Putamen (tissue), 1 donor: ENCODE measurements at regions not wholly inside any gene's neighbourhood (a gene's known extent, or its start where the extent isn't known, plus 50 kb on each side); places are given as distances from the start of the nearest gene placed in this dataset.
"Not testable (repeated sequence)": the region's sequence is repeated elsewhere in the genome, so short reads cannot be mapped to it uniquely, and the experiment has no call there.

Experiments used
- DNase-seq: peaks from one replicate; pipeline ENCODE4 v3.0.0-alpha.2; 2016; ENCODE audit warnings: low spot score

DNA sequence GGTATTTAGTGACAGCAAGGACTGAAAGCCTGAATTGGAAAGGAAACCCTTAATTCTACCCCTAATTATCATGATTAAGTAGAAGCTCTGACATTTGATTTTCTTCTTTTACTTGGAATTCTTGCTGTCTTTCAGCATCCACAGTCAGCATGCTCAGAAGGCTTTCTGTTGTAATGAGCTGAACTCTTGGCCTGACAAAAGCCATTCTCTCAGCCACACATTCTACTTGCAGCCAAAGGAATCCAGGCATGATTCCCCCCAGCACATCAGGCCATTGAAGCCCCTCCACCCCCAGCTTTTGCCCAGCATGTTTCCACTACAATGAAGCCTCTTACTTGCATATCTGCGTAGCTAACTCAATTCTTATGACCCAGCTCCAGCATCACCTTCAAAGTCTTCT, 94.3 kb upstream of the FRMD4A start:
- DNase-seq: no peak

DNA sequence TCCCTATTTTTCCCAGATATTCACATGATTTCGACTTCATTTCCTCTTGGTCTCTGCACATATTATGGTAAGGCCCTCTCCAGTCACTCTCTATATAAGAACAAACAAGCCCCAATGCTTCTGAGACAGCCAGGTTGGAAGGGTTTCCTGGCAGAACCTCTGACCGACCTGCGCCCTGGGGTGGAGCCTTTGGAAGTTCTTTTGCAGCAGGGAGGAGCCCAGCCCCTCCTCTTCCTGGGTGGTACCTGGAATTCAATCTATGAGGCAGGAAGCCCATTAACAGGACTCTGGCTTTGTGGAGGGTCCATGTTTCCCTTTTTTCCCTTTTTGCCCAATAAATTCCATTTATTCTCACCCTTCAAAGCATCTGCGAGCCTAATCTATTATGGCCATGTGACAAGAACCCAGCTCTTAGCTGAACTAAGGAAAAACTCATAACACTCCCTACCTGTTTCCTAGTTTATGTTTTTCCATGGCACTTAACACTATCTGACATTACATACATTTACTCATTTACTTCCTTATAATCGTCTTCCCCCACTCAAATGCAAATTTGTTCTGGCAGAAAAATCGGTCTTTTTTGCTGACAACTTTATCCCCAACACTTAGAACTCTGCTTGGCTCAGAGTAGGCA, 92.5 kb upstream of the FRMD4A start:
- DNase-seq: no peak

DNA sequence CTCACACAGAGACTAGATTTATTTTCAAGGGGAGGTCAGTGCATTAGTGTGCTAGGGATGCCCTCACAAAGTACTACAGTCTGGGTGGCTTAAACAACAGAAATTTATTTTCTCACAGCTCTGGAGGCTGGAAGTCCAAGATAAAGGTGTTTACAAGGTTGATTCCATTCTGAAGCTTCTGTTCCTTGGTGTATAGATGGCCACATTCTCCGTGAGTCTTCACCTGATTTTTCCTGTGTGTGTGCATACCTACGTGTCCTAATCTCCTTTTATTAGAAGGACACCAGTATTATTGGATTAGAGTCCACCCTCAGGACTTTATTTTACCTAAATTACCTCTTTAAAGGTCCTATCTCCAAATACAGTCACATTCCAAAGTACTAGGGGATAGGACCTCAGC, 91.7 kb upstream of the FRMD4A start:
- no peak for DNase-seq

DNA sequence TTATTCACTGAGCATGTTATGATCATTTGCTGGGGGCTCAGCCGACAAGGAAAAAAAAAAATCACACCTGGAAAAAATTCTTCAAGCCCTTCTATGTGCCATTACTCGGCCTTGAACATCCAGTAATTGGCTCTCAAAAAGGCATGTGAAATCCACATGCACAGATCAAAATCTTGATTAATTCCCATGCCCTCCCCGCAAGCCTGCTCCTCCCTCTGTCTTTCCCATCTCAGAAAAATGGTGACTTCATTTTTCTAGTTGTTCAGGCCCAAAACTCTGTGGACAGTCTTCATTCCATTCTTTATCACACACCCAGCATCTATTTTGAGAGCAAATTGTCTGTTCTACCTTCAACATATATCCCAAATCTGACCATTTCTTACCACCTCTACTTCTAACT, 91.2 kb upstream of the FRMD4A start:
- no peak for DNase-seq

DNA sequence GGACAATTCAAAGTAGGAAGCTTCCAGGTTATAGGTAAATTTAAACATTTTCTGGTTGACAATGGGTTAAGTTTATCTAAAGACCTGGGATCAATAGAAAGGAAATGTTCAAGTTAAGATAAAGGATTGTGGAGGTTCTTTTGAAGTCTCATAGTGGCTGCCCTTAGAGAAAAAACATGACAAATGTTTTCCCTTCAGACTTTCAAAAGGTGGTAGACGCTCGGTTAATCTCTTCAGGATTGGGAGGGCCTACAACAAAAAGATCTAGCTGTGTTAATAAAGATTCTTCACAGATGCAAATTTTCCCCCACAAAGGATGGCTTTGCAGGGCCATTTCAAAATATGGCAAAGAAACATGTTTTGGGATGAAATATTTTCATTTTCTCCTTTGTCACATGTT, 86.6 kb upstream of the FRMD4A start:
- DNase-seq: not testable (repeated sequence)

DNA sequence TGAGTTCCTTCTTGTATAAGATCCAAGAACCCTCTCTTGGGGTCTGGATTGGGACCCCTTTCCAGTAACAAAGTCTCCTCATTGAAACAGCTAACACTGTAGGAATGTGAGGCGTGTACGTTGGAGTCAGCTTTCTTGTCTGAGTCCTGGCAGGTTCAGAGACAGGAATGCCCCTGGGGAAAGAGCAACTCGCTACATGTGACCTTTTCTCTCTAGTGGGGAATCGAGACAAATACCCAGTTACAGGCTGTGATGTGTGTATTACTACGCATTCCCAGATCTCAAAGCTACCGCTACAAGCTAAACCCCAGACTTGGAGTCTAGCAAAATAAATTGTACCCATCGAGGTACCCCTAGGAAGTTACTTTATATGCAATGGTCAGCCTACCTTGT, 85.6 kb upstream of the FRMD4A start:
- no peak for DNase-seq

DNA sequence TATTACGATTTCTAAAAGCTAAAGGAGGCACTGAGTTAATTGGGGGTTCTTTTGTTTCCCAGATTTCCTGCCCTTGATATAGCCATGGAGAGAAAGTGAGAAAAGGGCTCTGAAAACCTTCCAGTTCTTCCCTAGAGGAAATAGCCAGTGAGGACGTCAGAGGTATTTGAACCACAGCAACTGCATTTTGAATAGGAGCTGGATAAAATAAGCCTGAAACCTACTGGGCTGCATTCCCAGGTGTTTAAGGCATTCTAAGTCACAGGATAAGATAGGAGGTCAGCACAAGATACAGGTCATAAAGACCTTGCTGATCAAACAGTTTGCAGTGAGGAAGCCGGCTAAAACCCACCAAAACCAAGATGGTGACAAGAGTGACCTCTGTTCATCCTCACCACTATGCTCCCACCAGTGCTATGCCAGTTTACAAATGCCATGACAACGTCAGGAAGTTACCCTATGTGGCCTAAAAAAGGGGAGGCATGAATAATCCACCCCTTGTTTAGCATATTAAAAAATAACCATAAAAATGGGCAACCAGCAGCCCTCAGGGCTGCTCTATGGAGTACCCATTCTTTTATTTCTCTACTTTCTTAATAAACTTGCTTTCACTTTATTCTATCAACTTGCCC, 85.1 kb upstream of the FRMD4A start:
- DNase-seq: no peak

DNA sequence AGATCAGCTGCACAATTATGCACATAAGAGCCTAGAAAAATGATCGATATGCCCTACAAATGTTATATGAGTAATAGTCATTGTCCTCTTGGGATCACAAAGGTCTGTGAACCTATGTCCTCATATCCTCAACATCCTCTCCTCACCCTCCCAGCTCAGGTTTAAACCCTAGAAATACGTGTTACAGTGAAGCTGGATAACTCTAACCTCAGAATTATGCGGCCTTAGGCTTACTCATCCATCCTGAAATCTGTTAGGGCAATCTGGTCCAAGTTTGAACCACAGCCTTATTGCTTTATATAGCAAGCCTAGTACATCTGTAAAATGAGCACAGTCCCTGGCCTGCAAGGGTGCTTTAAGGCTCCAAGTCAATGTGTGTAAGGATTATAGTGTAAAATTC, 84.2 kb upstream of the FRMD4A start:
- no peak for DNase-seq

DNA sequence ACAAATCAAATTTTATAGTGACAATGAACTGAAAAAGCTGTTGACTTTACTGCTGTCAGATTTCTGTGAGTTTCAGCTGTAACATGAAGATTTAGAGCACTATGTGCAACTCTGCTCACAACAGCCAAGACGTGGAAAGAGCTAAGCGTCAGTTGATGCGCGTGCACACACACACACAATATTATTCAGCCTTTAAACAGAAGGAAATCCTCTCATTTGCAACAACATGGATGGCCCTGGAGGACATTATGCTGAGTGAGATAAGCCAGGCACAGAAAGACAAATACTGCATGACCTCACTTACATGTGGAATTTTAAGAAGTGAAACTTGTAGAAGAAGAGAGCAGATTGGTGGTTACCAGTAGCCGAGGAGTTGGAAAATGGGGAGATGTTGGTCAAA, 82.8 kb upstream of the FRMD4A start:
- DNase-seq: no peak

DNA sequence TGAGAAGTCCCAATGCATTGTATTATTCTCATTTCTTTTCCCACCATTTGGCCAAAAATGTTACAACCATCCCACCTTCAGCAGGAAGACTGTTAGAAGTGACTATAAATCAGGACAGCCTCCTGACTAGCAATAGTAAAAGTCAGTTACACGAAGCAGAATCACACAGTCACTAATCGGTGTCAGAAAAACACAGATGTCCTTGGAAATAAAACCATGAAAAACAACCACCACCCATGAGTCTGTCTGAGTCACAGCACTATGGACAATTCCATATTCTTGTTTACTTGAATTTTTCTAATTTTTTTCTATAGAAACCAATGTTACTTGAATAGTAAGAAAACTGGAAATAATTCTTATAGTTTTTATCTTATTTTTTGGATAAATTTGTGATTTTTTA, 81.9 kb upstream of the FRMD4A start:
- no peak for DNase-seq

DNA sequence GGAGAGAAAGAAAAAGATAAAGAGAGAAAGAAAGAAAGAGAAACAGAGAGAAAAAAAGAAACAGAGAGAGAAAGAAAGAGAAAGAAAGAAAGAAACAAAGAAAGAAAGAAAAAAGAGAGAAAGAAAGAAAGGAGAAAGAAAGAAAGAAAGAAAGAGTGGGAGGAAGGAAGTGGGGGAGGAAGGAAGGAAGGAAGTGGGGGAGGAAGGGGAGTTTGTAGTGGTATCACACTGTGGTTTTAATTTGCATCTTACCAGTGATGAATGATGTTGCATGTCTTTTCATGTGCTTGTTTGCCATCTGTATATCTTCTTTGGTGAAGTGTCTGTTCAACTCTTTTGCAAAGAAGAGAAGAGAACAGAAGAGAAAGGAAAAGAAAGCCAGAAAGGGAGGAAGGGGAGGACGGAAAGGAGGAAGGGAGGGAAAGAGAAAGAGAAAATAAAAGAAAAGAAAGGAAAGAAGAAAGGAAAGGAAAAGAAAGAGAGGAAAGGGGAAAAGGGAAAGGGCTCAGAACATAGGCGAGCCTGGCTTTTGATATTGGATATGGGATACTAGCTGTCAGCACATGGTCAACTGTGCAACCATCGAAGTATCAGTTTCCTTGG, 79.2 kb upstream of the FRMD4A start:
- no peak for DNase-seq

DNA sequence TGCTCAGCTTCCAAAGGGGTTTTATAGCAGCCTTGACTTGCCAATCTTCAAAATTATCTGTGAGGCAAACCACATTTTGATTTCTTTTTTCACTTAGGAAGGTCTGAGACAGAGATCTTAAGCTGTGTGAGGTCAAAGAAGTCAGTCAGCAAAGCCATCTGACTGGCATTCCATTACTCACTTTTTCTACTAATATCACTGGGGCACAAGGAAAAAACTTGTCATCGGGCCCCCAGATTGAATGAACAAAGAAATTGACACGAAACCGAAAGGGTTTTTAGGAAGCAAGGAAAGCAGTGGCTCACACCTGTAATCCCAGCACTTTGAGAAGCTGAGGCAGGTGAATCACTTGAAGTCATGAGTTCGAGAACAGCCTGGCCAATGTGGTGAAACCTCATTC, 78.5 kb upstream of the FRMD4A start:
- no peak for DNase-seq

DNA sequence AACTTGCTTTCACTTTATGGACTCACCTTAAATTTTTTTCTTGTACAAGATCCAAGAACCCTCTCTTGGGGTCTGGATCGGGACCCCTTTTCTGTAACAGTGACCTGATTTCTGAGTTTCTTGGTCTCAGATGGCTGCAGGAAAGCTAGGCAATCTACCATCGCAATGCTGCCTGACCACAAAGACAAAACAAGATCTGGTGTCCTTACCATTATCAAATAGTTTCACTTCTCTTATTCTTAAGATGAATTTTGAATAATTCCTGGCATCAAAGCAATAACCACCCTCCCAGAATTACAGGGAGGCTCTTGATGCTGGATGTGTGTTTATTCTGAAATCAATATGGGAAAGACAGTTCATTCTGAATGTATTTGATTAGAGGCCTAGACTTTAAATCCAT, 77.4 kb upstream of the FRMD4A start:
- no peak for DNase-seq

DNA sequence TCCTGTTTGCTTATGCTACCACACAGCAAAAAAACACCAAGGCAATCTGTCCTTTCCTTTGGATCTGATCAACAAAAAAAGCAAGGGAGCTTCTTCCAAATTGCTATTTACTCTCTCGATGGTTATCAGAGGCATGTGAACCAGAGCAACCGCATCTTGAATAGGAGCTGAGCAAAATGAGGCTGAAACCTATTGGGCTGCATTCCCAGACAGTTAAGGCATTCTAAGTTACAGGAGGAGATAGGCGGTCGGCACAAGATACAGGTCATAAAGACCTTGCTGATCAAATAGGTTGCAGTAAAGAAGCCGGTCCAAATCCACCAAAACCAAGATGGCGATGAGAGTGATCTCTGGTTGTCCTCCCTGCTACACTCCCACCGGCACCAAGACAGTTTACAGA, 76.8 kb upstream of the FRMD4A start:
- DNase-seq: no peak

DNA sequence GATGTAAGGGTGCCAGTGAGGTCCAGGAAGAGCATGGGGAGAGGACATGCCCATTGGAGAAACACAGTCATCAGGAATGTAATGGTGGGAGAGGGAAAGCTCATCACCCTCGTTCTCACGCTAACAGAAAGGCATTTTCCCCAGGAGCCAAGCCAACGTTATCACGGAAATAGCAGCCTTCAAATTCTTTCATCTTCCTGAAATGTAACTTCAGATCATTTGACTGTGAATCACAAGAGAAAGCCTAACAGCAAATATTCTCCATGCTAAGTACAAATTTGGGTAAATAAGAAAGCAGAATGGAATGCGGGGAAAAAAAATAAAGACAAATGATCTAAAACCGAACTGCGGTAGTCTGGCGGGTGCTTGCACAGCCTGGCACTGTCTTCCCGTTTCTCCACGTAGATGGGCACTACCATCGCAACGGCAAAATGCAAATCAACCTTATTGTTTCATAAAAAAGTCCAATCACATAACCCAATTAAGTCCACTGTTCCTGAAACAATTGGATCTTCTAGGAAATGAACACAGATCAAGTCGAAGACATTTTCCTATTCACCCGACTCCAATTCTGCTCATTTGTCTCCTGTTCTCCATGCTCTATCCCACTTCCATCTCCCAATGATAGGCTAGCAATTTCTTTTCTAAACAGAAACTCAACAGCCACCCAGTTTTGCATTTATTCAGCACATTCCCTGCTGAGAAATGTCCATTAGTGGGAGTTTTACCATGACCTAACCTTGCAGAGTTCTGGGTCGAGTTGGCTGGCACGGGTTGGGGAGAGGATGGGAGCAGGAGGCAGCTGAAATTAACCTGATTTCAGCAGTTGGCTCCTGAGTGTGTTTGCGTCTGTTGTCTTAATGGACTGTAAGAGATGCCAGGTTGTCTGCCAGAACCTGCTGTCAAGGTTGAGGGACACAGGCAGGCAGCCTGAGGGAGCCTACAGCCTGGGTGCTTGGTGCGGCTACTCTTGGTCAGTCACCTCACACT, 74.6 kb upstream of the FRMD4A start:
- no peak for DNase-seq

DNA sequence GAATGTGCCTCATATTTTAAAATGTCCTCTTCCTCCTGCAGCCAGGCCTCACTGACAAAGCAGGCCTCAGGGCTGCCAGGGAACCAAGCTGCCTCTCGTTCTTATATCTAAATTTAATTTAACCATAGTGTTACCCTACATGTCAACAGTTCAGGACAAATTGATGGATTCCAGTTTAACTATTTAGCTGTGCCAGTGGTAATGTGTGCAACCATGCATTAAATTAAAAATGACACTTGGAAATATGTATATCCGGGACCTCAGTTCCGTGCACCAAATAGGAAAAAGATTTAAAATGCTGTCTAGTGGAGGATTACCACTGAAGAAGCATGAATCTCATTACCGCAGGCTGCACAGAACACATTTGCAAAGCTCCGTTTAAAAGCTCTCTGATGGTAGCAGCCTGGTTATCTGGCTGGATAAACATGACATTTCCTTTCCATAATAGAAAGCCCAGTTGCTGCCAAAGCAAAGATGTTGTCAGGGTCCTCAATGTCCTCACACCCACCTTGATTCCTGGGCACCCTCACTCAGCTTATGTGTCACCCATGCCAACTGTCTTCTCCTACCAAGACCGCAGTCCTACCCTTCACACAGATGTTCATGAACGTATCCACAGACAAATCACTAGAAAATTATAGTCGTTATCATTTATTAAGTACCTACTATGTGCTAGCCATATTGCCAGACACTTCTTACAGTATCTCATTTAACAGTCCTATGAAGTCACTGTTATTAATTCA, 73.3 kb upstream of the FRMD4A start:
- no peak for DNase-seq

DNA sequence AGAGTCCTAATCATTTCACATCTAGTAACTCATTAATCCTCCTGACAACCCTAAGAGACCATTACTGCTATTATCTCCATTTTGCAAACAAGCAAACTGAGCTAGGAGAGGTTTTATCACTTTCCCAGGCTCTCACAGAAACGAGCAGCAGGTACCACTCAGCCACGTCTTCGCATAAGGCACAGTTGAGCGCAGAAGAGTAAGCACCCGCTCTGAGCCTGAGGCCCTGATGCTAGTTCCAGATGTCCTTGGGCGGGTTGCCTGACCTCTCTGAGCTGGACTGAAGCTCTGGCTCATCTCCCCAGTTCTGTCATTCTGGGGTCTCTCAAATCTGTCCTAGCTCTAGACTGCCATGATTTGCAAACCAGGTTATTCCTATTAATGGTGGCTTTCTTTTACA, 72.6 kb upstream of the FRMD4A start:
- no peak for DNase-seq

DNA sequence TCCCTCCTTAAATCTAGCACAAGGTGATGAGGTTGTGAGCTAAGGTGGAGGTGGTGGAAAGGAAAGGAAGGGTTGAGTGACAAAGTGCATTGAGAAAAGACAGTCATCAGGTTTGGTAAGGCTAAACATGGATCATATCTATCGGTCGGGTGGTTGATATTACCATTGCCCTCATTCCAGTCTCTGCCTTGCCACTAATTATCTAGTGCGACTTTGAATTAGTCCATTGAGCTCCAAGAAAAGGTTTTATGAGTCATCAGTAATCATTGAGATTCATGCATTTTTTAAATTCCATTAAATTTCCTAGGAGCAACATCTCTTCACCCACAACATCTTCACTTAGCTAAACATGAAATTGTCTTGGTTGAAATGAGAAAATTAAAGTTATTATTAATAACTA, 68.9 kb upstream of the FRMD4A start:
- no peak for DNase-seq

DNA sequence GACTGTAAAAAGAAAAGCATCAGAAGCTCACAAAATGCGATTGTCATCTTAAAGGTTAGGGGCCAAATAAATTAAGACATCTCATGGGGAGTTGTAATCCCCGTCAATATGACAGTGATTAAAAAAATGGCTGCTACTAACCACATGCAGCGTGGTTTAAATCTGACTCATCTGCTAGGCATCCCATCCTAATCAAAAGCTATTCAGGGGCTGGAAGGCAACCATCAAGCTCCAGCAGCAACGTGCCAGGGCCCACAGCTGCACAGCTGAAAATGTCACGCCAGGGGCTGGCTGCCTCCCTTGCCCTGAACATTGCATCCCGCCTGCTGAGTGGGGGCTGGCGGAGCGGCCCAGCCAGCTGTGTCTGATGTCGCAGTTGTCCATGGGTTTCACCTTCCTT, 66.3 kb upstream of the FRMD4A start:
- peak; percentile 87 for DNase-seq

DNA sequence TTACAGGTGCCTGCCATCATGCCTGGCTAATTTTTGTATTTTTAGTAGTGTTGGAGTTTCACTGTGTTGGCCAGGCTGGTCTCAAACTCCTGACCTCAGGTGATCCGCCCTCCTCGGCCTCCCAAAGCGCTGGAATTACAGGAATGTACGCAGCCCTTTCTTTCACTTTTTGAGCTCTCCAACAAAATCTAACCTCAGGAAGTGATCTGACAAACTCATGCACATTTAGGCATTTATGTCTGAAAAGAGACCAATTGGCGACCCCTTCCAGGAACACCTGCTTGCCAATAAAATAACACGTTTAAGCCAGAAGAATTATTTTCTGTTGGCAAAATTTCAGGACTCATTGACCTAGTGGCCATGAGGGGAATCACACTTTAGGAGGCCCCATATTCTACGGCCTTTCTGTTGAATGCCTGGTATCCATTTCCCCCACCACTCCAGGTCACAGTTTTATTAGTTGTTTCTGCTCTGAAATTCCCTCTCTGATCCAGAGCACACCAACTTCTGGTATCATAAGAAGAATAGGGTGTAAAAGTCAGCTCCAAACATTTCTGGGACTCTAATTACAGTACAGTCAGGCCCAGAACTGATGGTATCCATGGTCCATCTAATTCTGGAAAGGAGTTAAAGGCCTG, 65.8 kb upstream of the FRMD4A start:
- DNase-seq: no peak

DNA sequence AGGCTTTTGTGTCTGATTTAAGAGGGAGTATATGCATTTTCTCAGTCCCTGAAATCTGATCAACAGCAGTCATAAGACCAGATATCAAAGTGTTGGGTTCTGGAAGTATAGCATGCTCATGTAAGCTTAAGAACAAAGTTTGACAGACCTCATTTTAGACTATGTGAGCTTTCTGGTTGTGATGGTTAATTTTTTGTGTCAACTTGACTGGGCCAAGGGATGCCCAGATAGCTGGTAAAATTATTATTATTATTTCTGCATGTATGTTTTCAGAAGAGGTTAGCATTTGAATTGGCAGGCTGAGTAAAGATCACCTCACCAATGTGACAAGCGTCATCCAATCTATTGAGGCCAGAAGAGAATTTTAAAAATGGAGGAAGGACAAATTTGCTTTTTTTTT, 63.5 kb upstream of the FRMD4A start:
- no peak for DNase-seq

DNA sequence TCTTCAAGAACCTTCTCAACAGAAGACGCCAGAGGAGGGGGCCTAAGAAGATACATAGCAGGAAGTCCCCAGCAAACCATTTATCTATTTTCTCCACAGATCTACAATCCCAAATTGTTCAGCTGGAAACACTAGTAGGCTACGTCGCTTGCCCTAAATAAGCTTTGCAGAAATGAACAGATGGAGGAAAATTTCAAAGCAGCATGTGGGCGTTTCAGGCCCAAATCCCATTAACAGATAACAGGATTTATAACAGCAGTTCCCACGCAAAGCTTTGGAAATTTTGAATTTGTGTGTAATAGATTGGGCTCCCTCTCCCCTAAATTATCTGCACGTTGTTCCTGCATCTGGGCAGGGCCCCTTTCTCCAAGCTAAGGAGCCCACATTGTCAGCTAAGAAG, 60.6 kb upstream of the FRMD4A start:
- DNase-seq: peak; percentile 20
